OCI-LY7 (cell line): ENCODE measurements at regions not wholly inside any gene's neighbourhood (a gene's known extent, or its start where the extent isn't known, plus 50 kb on each side); places are given as distances from the start of the nearest gene placed in this dataset.

ENCODE experiments used
- BruUV-seq: library from RNA; stranded (reverse); fragments of 400-500 nt; replicated peaks from 2 replicates; lab custom pipeline; 2021; lab: Mats Ljungman, UMichigan
- CTCF ChIA-PET: fragments of 300-600 bp; sonication (Branson Sonifier 250); formaldehyde crosslinking; loops from one replicate; lab custom pipeline; 2022; ENCODE audit warnings: antibody characterized with exemption; ENCODE audit not compliant: unreplicated experiment; lab: Charles Lee
- POLR2A ChIA-PET: fragments of 300-600 bp; sonication (Branson Sonifier 250); formaldehyde crosslinking; loops from one replicate; lab custom pipeline; 2022; ENCODE audit warnings: antibody characterized with exemption; lab: Charles Lee
- DNase-seq: peaks from one replicate; pipeline ENCODE4 v3.0.0-alpha.2; 2015; ENCODE audit warnings: low spot score
- H2AFZ ChIP-seq: fragments of 200-600 bp; sonication (generic), shearing (Covaris generic); 2 replicates; pipeline ENCODE4 v1.6.1; 2014; ENCODE audit warnings: mild to moderate bottlenecking, antibody characterized with exemption, low read length, moderate library complexity
- H3K27ac ChIP-seq: fragments of 200-600 bp; sonication (generic); 2 replicates; pipeline ENCODE4 v1.5.1; 2014; ENCODE audit warnings: mixed run types, low read depth, mild to moderate bottlenecking, moderate library complexity, low read length, inconsistent platforms; ENCODE audit not compliant: poor library complexity, severe bottlenecking
- H3K36me3 ChIP-seq: fragments of 200-600 bp; sonication (generic); 2 replicates; pipeline ENCODE4 v1.6.1; 2014; ENCODE audit warnings: mild to moderate bottlenecking, antibody characterized with exemption, low read length, moderate library complexity, mixed read lengths; ENCODE audit not compliant: insufficient read depth
- H3K4me1 ChIP-seq: fragments of 200-600 bp; sonication (generic); 2 replicates; pipeline ENCODE4 v1.5.1; 2014; ENCODE audit warnings: mild to moderate bottlenecking, low read length; ENCODE audit not compliant: insufficient read depth, poor library complexity, severe bottlenecking
- H3K4me2 ChIP-seq: fragments of 200-600 bp; sonication (generic); 2 replicates; pipeline ENCODE4 v1.6.1; 2014; ENCODE audit warnings: mild to moderate bottlenecking, low read length
- H3K4me3 ChIP-seq: fragments of 200-600 bp; sonication (generic); 2 replicates; pipeline ENCODE4 v1.5.1; 2014; ENCODE audit warnings: mild to moderate bottlenecking, low read depth, low read length; ENCODE audit not compliant: poor library complexity, severe bottlenecking
- H3K79me2 ChIP-seq: fragments of 200-600 bp; sonication (generic); 2 replicates; pipeline ENCODE4 v1.6.1; 2016; ENCODE audit warnings: low read depth, mild to moderate bottlenecking, low read length, moderate library complexity, mixed read lengths; ENCODE audit not compliant: insufficient read depth
- H3K9me2 ChIP-seq: fragments of 200-600 bp; sonication (generic); 2 replicates; pipeline ENCODE4 v1.6.1; 2016; ENCODE audit warnings: mild to moderate bottlenecking, low read length, mixed read lengths; ENCODE audit not compliant: insufficient read depth
- H3K9me3 ChIP-seq: fragments of 200-600 bp; sonication (generic); 2 replicates; pipeline ENCODE4 v1.6.1; 2014; ENCODE audit warnings: mild to moderate bottlenecking, mixed run types, low read length, mixed read lengths
- H4K20me1 ChIP-seq: fragments of 200-600 bp; sonication (generic); 2 replicates; pipeline ENCODE4 v1.6.1; 2014; ENCODE audit warnings: mild to moderate bottlenecking, antibody characterized with exemption, low read length, moderate library complexity, mixed read lengths; ENCODE audit not compliant: insufficient read depth
- EZH2phosphoT487 ChIP-seq: fragments of 200-600 bp; sonication (generic); IDR thresholded peaks from 2 replicates; pipeline ENCODE4 v1.6.1; 2018; ENCODE audit warnings: low read depth, borderline replicate concordance, mild to moderate bottlenecking, mixed run types, antibody characterized with exemption, low read length, moderate library complexity, mixed read lengths
- intact Hi-C: fragments of 100-400 bp; cut with micrococcal nuclease; formaldehyde crosslinking; loops from one replicate; pipeline ENCODE4 v1.10.0; 2022; ENCODE audit not compliant: unreplicated experiment
- TF ChIP-seq, protein P1 (sequence below): fragments of 200-600 bp; sonication (generic); conservative IDR thresholded peaks from 2 replicates; pipeline ENCODE4 v1.5.1; 2014; ENCODE audit warnings: mild to moderate bottlenecking, antibody characterized with exemption, low read length, moderate library complexity, mixed read lengths

DNA sequence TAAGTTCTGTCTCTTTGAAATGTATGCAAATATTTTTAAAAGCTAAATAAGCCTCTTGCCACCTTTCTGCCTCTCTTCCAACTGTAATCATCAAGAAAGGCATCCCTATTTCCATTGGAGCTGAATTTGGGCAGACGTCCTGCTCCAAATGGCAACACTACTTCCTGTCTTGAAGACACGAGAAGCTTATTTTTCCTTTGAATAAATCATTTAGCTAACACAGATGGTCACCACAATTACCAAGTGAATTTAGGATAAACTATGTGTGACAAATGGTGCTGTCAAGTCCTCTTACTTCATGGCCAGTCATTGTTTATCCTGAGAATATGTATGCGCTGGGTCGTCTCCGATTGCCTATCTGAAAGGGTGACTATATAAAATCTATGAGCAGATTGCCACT, 268.0 kb downstream of the ANKRD7 start:
- no peak overlapping the region for H3K4me2 ChIP-seq
- no peaks in the 10 kb centered on the region for H4K20me1 ChIP-seq
- BruUV-seq: no TSS peak
- H3K9me3 ChIP-seq: no peaks in the 10 kb centered on the region
- no peak for TF ChIP-seq EZH2phosphoT487
- TF ChIP-seq, protein P1, sequence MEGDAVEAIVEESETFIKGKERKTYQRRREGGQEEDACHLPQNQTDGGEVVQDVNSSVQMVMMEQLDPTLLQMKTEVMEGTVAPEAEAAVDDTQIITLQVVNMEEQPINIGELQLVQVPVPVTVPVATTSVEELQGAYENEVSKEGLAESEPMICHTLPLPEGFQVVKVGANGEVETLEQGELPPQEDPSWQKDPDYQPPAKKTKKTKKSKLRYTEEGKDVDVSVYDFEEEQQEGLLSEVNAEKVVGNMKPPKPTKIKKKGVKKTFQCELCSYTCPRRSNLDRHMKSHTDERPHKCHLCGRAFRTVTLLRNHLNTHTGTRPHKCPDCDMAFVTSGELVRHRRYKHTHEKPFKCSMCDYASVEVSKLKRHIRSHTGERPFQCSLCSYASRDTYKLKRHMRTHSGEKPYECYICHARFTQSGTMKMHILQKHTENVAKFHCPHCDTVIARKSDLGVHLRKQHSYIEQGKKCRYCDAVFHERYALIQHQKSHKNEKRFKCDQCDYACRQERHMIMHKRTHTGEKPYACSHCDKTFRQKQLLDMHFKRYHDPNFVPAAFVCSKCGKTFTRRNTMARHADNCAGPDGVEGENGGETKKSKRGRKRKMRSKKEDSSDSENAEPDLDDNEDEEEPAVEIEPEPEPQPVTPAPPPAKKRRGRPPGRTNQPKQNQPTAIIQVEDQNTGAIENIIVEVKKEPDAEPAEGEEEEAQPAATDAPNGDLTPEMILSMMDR: no peak
- CTCF ChIA-PET: no interaction called here
- POLR2A ChIA-PET: interaction anchor here (0.7 kb wide), 1 partner anchor 105 kb away, joined by 3 read pairs; no protein-coding TSS in a partner anchor
- H3K36me3 ChIP-seq: no peaks in the 10 kb centered on the region
- H3K4me3 ChIP-seq: no peak overlapping the region
- no peak for DNase-seq
- intact Hi-C loops: no loop called here
- no peaks in the 10 kb centered on the region; the same call in 1 of the 2 replicates for H3K9me2 ChIP-seq
- H3K79me2 ChIP-seq: no peaks in the 10 kb centered on the region
- no peaks in the 10 kb centered on the region for H3K4me1 ChIP-seq
- no peak overlapping the region for H3K27ac ChIP-seq
- no peak overlapping the region for H2AFZ ChIP-seq

GRCh38 chr7:118496138-118496644, 271.7 kb downstream of the ANKRD7 start:
- CTCF ChIA-PET: no interaction called here
- no peak for TF ChIP-seq EZH2phosphoT487
- TF ChIP-seq, protein P1: no peak
- Histone ChIP-seq H3K9me3 (no peaks in the 10 kb centered on the region), H3K36me3 (no peaks in the 10 kb centered on the region), H4K20me1 (no peaks in the 10 kb centered on the region), H3K4me1 (no peaks in the 10 kb centered on the region), H3K4me2 (no peak overlapping the region), H3K4me3 (no peak overlapping the region), H3K9me2 (no peaks in the 10 kb centered on the region; the same call in 1 of the 2 replicates), H3K79me2 (no peaks in the 10 kb centered on the region), H2AFZ (no peak overlapping the region), H3K27ac (no peak overlapping the region)
- DNase-seq: no peak
- intact Hi-C loops: no loop called here
- BruUV-seq: no TSS peak
- POLR2A ChIA-PET: no interaction called here

- Histone ChIP-seq H3K36me3 (no peaks in the 10 kb centered on the region), H3K4me3 (no peak overlapping the region), H2AFZ (no peak overlapping the region), H3K9me3 (no peaks in the 10 kb centered on the region), H3K79me2 (no peaks in the 10 kb centered on the region), H3K4me1 (no peaks in the 10 kb centered on the region), H3K4me2 (no peak overlapping the region), H3K9me2 (no peaks in the 10 kb centered on the region), H3K27ac (no peak overlapping the region), H4K20me1 (no peaks in the 10 kb centered on the region)
- TF ChIP-seq EZH2phosphoT487: no peak
- TF ChIP-seq, protein P1: no peak
- intact Hi-C loops: no loop called here
- no peak for DNase-seq
- ChIA-PET CTCF (no interaction called here), POLR2A (no interaction called here)
- BruUV-seq: no TSS peak
Measured at GRCh38 chr7:118502235-118502634, 277.7 kb downstream of the ANKRD7 start.
